ENCODE measurements at regions not wholly inside any gene's neighbourhood (a gene's known extent, or its start where the extent isn't known, plus 50 kb on each side); places are given as distances from the start of the nearest gene placed in this dataset.
"Not testable (repeated sequence)": the region's sequence is repeated elsewhere in the genome, so short reads cannot be mapped to it uniquely, and the experiment has no call there.

- no peak for DNase-seq
Observed at GRCh38 chr2:133887676-133888040, 319.4 kb upstream of the NCKAP5 start.

- no peak for DNase-seq
Observed at GRCh38 chr2:133888107-133888506, 319.8 kb upstream of the NCKAP5 start.

- peak in 1 of 2 experiments; percentile 17 for DNase-seq
Observed at GRCh38 chr2:133888621-133889219, 320.5 kb upstream of the NCKAP5 start.

- peak in 1 of 2 experiments; percentile 31 for DNase-seq
Observed at GRCh38 chr2:133892352-133892913, 324.2 kb upstream of the NCKAP5 start.

- no peak for DNase-seq
Observed at GRCh38 chr2:133894429-133894828, 326.2 kb upstream of the NCKAP5 start.

GRCh38 chr2:133897838-133898237 is 329.6 kb upstream of the NCKAP5 start:
- not testable (repeated sequence) for DNase-seq

GRCh38 chr2:133900909-133901308 is 332.6 kb upstream of the NCKAP5 start:
- DNase-seq: no peak

- DNase-seq: no peak
Observed at GRCh38 chr2:133906396-133906795, 338.1 kb upstream of the NCKAP5 start.

- no peak for DNase-seq
Observed at GRCh38 chr2:133906926-133907325, 338.7 kb upstream of the NCKAP5 start.

GRCh38 chr2:133908171-133908570 is 339.9 kb upstream of the NCKAP5 start:
- DNase-seq: no peak

GRCh38 chr2:133918141-133918540 is 335.7 kb upstream of the MGAT5 start:
- DNase-seq: no peak

- no peak for DNase-seq
Observed at GRCh38 chr2:133919285-133919684, 334.6 kb upstream of the MGAT5 start.

GRCh38 chr2:133927894-133928293 is 326.0 kb upstream of the MGAT5 start:
- DNase-seq: no peak

- DNase-seq: no peak
Observed at GRCh38 chr2:133936096-133936495, 317.8 kb upstream of the MGAT5 start.

- no peak for DNase-seq
Observed at GRCh38 chr2:133936601-133937000, 317.3 kb upstream of the MGAT5 start.

- no peak for DNase-seq
Observed at GRCh38 chr2:133937669-133938068, 316.2 kb upstream of the MGAT5 start.

- DNase-seq: no peak
Observed at GRCh38 chr2:133940134-133940533, 313.7 kb upstream of the MGAT5 start.

GRCh38 chr2:133941666-133942065 is 312.2 kb upstream of the MGAT5 start:
- no peak for DNase-seq

GRCh38 chr2:133942398-133942797 is 311.5 kb upstream of the MGAT5 start:
- DNase-seq: no peak

- DNase-seq: no peak
Observed at GRCh38 chr2:133943108-133943507, 310.8 kb upstream of the MGAT5 start.

GRCh38 chr2:133945089-133945488 is 308.8 kb upstream of the MGAT5 start:
- no peak for DNase-seq

GRCh38 chr2:133947057-133947456 is 306.8 kb upstream of the MGAT5 start:
- DNase-seq: no peak

GRCh38 chr2:133948610-133949290 is 305.1 kb upstream of the MGAT5 start:
- no peak for DNase-seq

GRCh38 chr2:133949595-133949994 is 304.3 kb upstream of the MGAT5 start:
- no peak for DNase-seq

GRCh38 chr2:133951209-133951608 is 302.7 kb upstream of the MGAT5 start:
- no peak for DNase-seq
